Stimulated activated CD8-positive, alpha-beta memory T cell treated with anti-CD3 and anti-CD28 coated beads, Interleukin-2, amount 100 ng/mL, for 48 hours (primary cell): ENCODE measurements at regions not wholly inside any gene's neighbourhood (a gene's known extent, or its start where the extent isn't known, plus 50 kb on each side); places are given as distances from the start of the nearest gene placed in this dataset.

Experiments
- DNase-seq, 2 donors: peaks; one replicate each; pipeline ENCODE4 v3.0.0-alpha.2; 2020; ENCODE audit warnings: low read depth in 2 of 2

- no peak for DNase-seq
Measured at GRCh38 chr7:1358376-1359050, 100.8 kb downstream of the MICALL2 start.

GRCh38 chr7:1359051-1359400 is 100.2 kb downstream of the MICALL2 start:
- no peak for DNase-seq

- DNase-seq: no peak
Measured at GRCh38 chr7:1359681-1360485, 99.4 kb downstream of the MICALL2 start.

GRCh38 chr7:1360521-1360971 is 98.7 kb downstream of the MICALL2 start:
- no peak for DNase-seq

- DNase-seq: no peak
Measured at GRCh38 chr7:1361016-1361755, 98.1 kb downstream of the MICALL2 start.

- no peak for DNase-seq
Measured at GRCh38 chr7:1361756-1362125, 97.5 kb downstream of the MICALL2 start.

- DNase-seq: no peak
Measured at GRCh38 chr7:1362301-1362700, 97.0 kb downstream of the MICALL2 start.

- no peak for DNase-seq
Measured at GRCh38 chr7:1364068-1364905, 95.0 kb downstream of the MICALL2 start.

- DNase-seq: no peak
Measured at GRCh38 chr7:1364906-1365570, 94.2 kb downstream of the MICALL2 start.

GRCh38 chr7:1365846-1366245 is 93.4 kb downstream of the MICALL2 start:
- no peak for DNase-seq

- no peak for DNase-seq
Measured at GRCh38 chr7:1366801-1367405, 92.4 kb downstream of the MICALL2 start.

- no peak for DNase-seq
Measured at GRCh38 chr7:1367501-1368183, 91.6 kb downstream of the MICALL2 start.

GRCh38 chr7:1368184-1368681 is 91.0 kb downstream of the MICALL2 start:
- no peak for DNase-seq

GRCh38 chr7:1368682-1369571 is 90.3 kb downstream of the MICALL2 start:
- DNase-seq: peak; percentile 34 to 35

GRCh38 chr7:1369916-1370657 is 89.2 kb downstream of the MICALL2 start:
- DNase-seq: no peak

GRCh38 chr7:1370738-1371137 is 88.5 kb downstream of the MICALL2 start:
- DNase-seq: no peak

GRCh38 chr7:1372063-1372462 is 87.2 kb downstream of the MICALL2 start:
- DNase-seq: no peak

GRCh38 chr7:1372671-1373379 is 86.4 kb downstream of the MICALL2 start:
- no peak for DNase-seq
